ENCODE measurements at regions not wholly inside any gene's neighbourhood (a gene's known extent, or its start where the extent isn't known, plus 50 kb on each side); places are given as distances from the start of the nearest gene placed in this dataset.

GRCh38 chr13:75102001-75102716, 379.8 kb downstream of the TBC1D4 start:
- Histone ChIP-seq H3K4me1 (ENCODE audit: control insufficient read depth, low read length) (no peaks in the 10 kb centered on the region), H3K4me3 (ENCODE audit: low read length) (no peak overlapping the region), H3K79me2 (ENCODE audit: control insufficient read depth, low read length) (no peaks in the 10 kb centered on the region), H3F3A (ENCODE audit: control insufficient read depth, insufficient read depth) (no peaks in the 10 kb centered on the region), H3K4me2 (ENCODE audit: low read length) (no peak overlapping the region), H3K27me3 (ENCODE audit: control insufficient read depth, low read length) (0 out of 2 replicates have a peak, but pooled peaks cover 3% of the 10 kb centered on the region), H3K27ac (ENCODE audit: low read depth, low read length) (no peak overlapping the region), H4K20me1 (ENCODE audit: control insufficient read depth, insufficient read depth, low read depth, low read length) (no peaks in the 10 kb centered on the region), H3K36me3 (ENCODE audit: control insufficient read depth, low read length) (no peaks in the 10 kb centered on the region), H3K9me3 (ENCODE audit: control insufficient read depth, insufficient read depth, low read length) (no peaks in the 10 kb centered on the region), H3K9me2 (replicated peaks; ENCODE audit: control insufficient read depth, low read length) (no peaks in the 10 kb centered on the region)
- TF ChIP-seq CTCF (IDR thresholded peaks at IDR 0.05; ENCODE audit: low read depth, low read length, poor library complexity, severe bottlenecking) (no peak), EZH2phosphoT487 (IDR thresholded peaks at IDR 0.05; ENCODE audit: borderline replicate concordance, low read length) (no peak)

GRCh38 chr13:75101348-75101747, 380.6 kb downstream of the TBC1D4 start:
- Histone ChIP-seq H3K36me3 (ENCODE audit: control insufficient read depth, low read length) (no peaks in the 10 kb centered on the region), H3F3A (ENCODE audit: control insufficient read depth, insufficient read depth) (no peaks in the 10 kb centered on the region), H3K4me1 (ENCODE audit: control insufficient read depth, low read length) (no peaks in the 10 kb centered on the region), H3K27ac (ENCODE audit: low read depth, low read length) (no peak overlapping the region), H3K9me3 (ENCODE audit: control insufficient read depth, insufficient read depth, low read length) (no peaks in the 10 kb centered on the region), H3K4me3 (ENCODE audit: low read length) (no peak overlapping the region), H3K79me2 (ENCODE audit: control insufficient read depth, low read length) (no peaks in the 10 kb centered on the region), H3K4me2 (ENCODE audit: low read length) (no peak overlapping the region), H3K9me2 (replicated peaks; ENCODE audit: control insufficient read depth, low read length) (no peaks in the 10 kb centered on the region), H4K20me1 (ENCODE audit: control insufficient read depth, insufficient read depth, low read depth, low read length) (no peaks in the 10 kb centered on the region), H3K27me3 (ENCODE audit: control insufficient read depth, low read length) (0 out of 2 replicates have a peak, but pooled peaks cover 3% of the 10 kb centered on the region)
- TF ChIP-seq CTCF (IDR thresholded peaks at IDR 0.05; ENCODE audit: low read depth, low read length, poor library complexity, severe bottlenecking) (no peak), EZH2phosphoT487 (IDR thresholded peaks at IDR 0.05; ENCODE audit: borderline replicate concordance, low read length) (no peak)

GRCh38 chr13:75092143-75092542, 389.8 kb downstream of the TBC1D4 start:
- Histone ChIP-seq H3F3A (ENCODE audit: control insufficient read depth, insufficient read depth) (no peaks in the 10 kb centered on the region), H3K9me3 (ENCODE audit: control insufficient read depth, insufficient read depth, low read length) (no peaks in the 10 kb centered on the region), H3K27ac (ENCODE audit: low read depth, low read length) (no peak overlapping the region), H3K36me3 (ENCODE audit: control insufficient read depth, low read length) (no peaks in the 10 kb centered on the region), H3K79me2 (ENCODE audit: control insufficient read depth, low read length) (no peaks in the 10 kb centered on the region), H3K4me2 (ENCODE audit: low read length) (no peak overlapping the region), H3K4me3 (ENCODE audit: low read length) (no peak overlapping the region), H3K9me2 (replicated peaks; ENCODE audit: control insufficient read depth, low read length) (no peaks in the 10 kb centered on the region), H3K4me1 (ENCODE audit: control insufficient read depth, low read length) (no peaks in the 10 kb centered on the region), H3K27me3 (ENCODE audit: control insufficient read depth, low read length) (no peaks in the 10 kb centered on the region; the same call in 1 of the 2 replicates), H4K20me1 (ENCODE audit: control insufficient read depth, insufficient read depth, low read depth, low read length) (no peaks in the 10 kb centered on the region)
- TF ChIP-seq EZH2phosphoT487 (IDR thresholded peaks at IDR 0.05; ENCODE audit: borderline replicate concordance, low read length) (no peak), CTCF (IDR thresholded peaks at IDR 0.05; ENCODE audit: low read depth, low read length, poor library complexity, severe bottlenecking) (no peak)
